MCF 10A (cell line): ENCODE measurements at regions not wholly inside any gene's neighbourhood (a gene's known extent, or its start where the extent isn't known, plus 50 kb on each side); places are given as distances from the start of the nearest gene placed in this dataset.

Experiments used
- BruUV-seq: library from RNA; stranded (reverse); fragments of 400-500 nt; replicated peaks from 2 replicates; lab custom pipeline; 2021; lab: Mats Ljungman, UMichigan
- CTCF ChIA-PET: fragments of 300-600 bp; sonication (Branson Sonifier 250); formaldehyde crosslinking; extraction: SDS; loops from one replicate; lab custom pipeline; 2021; ENCODE audit warnings: antibody characterized with exemption, inconsistent platforms; lab: Yijun Ruan, JAX
- POLR2A ChIA-PET: fragments of 300-600, 350-650 bp; sonication (Branson Sonifier 250); formaldehyde crosslinking; extraction: SDS; loops from one replicate; lab custom pipeline; 2020; ENCODE audit warnings: antibody characterized with exemption, inconsistent platforms; lab: Yijun Ruan, JAX
- DNase-seq: peaks from one replicate; pipeline ENCODE4 v3.0.0-alpha.2; 2018; ENCODE audit not compliant: unreplicated experiment
- H3K27ac Mint-ChIP-seq: one replicate; pipeline ENCODE4 v1.8.0; 2022; ENCODE audit warnings: mild to moderate bottlenecking, low read depth, mixed read lengths; ENCODE audit not compliant: unreplicated experiment
- H3K27me3 Mint-ChIP-seq: one replicate; pipeline ENCODE4 v1.8.0; 2022; ENCODE audit warnings: mixed read lengths; ENCODE audit not compliant: insufficient read depth, unreplicated experiment
- H3K36me3 Mint-ChIP-seq: one replicate; pipeline ENCODE4 v1.8.0; 2022; ENCODE audit warnings: mild to moderate bottlenecking, moderate library complexity, mixed read lengths; ENCODE audit not compliant: insufficient read depth, unreplicated experiment
- H3K4me1 Mint-ChIP-seq: one replicate; pipeline ENCODE4 v1.8.0; 2022; ENCODE audit warnings: mixed read lengths; ENCODE audit not compliant: insufficient read depth, unreplicated experiment
- H3K4me3 Mint-ChIP-seq: one replicate; pipeline ENCODE4 v1.8.0; 2022; ENCODE audit warnings: mild to moderate bottlenecking, moderate library complexity, mixed read lengths; ENCODE audit not compliant: unreplicated experiment
- H3K9me3 Mint-ChIP-seq: one replicate; pipeline ENCODE4 v1.8.0; 2022; ENCODE audit warnings: mixed read lengths; ENCODE audit not compliant: unreplicated experiment
- CTCF ChIP-seq: fragments of 200-600 bp; IDR thresholded peaks from one replicate; pipeline ENCODE4 v1.8.0; 2022; ENCODE audit warnings: antibody characterized with exemption, mild to moderate bottlenecking; ENCODE audit not compliant: unreplicated experiment
- intact Hi-C: fragments of 100-400 bp; cut with micrococcal nuclease; formaldehyde crosslinking; loops from 2 replicates; pipeline ENCODE4 v1.14.1; 2022

GRCh38 chr20:51198876-51199523 is 176.1 kb upstream of the KCNG1 start:
- DNase-seq, result no peak
- no TSS peak for BruUV-seq
- ChIA-PET CTCF (interaction anchor here (1.3 kb wide), 1 partner anchor 108 kb away, joined by 3 read pairs; no protein-coding TSS in a partner anchor), POLR2A (no interaction called here)
- H3K27ac Mint-ChIP-seq, result no peak overlapping the region
- no peaks in the 10 kb centered on the region for H3K9me3 Mint-ChIP-seq
- no peak for TF ChIP-seq CTCF
- H3K27me3 Mint-ChIP-seq, result no peaks in the 10 kb centered on the region
- intact Hi-C loops, result no loop called here
- peaks cover 9% of the 10 kb centered on the region for H3K4me1 Mint-ChIP-seq
- H3K4me3 Mint-ChIP-seq, result no peak overlapping the region
- H3K36me3 Mint-ChIP-seq, result no peaks in the 10 kb centered on the region

GRCh38 chr20:51198238-51198637 is 175.3 kb upstream of the KCNG1 start:
- no TSS peak for BruUV-seq
- Mint-ChIP-seq H3K27me3 (no peaks in the 10 kb centered on the region), H3K36me3 (no peaks in the 10 kb centered on the region), H3K4me1 (peaks cover 9% of the 10 kb centered on the region), H3K9me3 (no peaks in the 10 kb centered on the region), H3K4me3 (no peak overlapping the region), H3K27ac (no peak overlapping the region)
- TF ChIP-seq CTCF, result no peak
- no peak for DNase-seq
- ChIA-PET POLR2A (no interaction called here), CTCF (no interaction called here)
- intact Hi-C loops, result no loop called here

- H3K4me3 Mint-ChIP-seq, result no peak overlapping the region
- H3K27me3 Mint-ChIP-seq, result no peaks in the 10 kb centered on the region
- intact Hi-C loops, result no loop called here
- TF ChIP-seq CTCF, result no peak
- POLR2A ChIA-PET, result interaction anchor here (1.0 kb wide), 1 partner anchor 10 kb away, joined by 3 read pairs; no protein-coding TSS in a partner anchor
- no peaks in the 10 kb centered on the region for H3K36me3 Mint-ChIP-seq
- H3K4me1 Mint-ChIP-seq, result peaks cover 9% of the 10 kb centered on the region
- CTCF ChIA-PET, result interaction anchor here (0.6 kb wide), 1 partner anchor 22 kb away, joined by 3 read pairs; no protein-coding TSS in a partner anchor
- H3K27ac Mint-ChIP-seq, result no peak overlapping the region
- H3K9me3 Mint-ChIP-seq, result no peaks in the 10 kb centered on the region
- no TSS peak for BruUV-seq
- DNase-seq, result no peak
Observed at GRCh38 chr20:51196991-51197651, 174.2 kb upstream of the KCNG1 start.

- no peak overlapping the region for H3K27ac Mint-ChIP-seq
- BruUV-seq, result no TSS peak
- H3K36me3 Mint-ChIP-seq, result no peaks in the 10 kb centered on the region
- DNase-seq, result no peak
- intact Hi-C loops, result loop anchor here (2.0 kb wide), 1 partner anchor 73 kb away; no protein-coding TSS in a partner anchor
- no peaks in the 10 kb centered on the region for H3K9me3 Mint-ChIP-seq
- peaks cover 9% of the 10 kb centered on the region for H3K4me1 Mint-ChIP-seq
- no peak overlapping the region for H3K4me3 Mint-ChIP-seq
- H3K27me3 Mint-ChIP-seq, result no peaks in the 10 kb centered on the region
- POLR2A ChIA-PET, result interaction anchor here (0.6 kb wide), 1 partner anchor 256 kb away, joined by 3 read pairs; no protein-coding TSS in a partner anchor
- CTCF ChIA-PET, result interaction anchor here (1.1 to 1.7 kb wide), 3 partner anchors 13 to 110 kb away, joined by 4 to 6 read pairs (median 4); no protein-coding TSS in a partner anchor
- TF ChIP-seq CTCF, result no peak
Observed at GRCh38 chr20:51195990-51196389, 173.1 kb upstream of the KCNG1 start.
